GM12873 (cell line): ENCODE measurements at regions not wholly inside any gene's neighbourhood (a gene's known extent, or its start where the extent isn't known, plus 50 kb on each side); places are given as distances from the start of the nearest gene placed in this dataset.

Experiments
- TF ChIP-seq, protein P1 (sequence below): IDR thresholded peaks from 2 replicates; pipeline ENCODE4 v1.5.1; 2012; ENCODE audit warnings: low read depth, mild to moderate bottlenecking, moderate library complexity, low read length, control low read depth; ENCODE audit not compliant: insufficient read depth; ENCODE audit errors: missing control alignments

DNA sequence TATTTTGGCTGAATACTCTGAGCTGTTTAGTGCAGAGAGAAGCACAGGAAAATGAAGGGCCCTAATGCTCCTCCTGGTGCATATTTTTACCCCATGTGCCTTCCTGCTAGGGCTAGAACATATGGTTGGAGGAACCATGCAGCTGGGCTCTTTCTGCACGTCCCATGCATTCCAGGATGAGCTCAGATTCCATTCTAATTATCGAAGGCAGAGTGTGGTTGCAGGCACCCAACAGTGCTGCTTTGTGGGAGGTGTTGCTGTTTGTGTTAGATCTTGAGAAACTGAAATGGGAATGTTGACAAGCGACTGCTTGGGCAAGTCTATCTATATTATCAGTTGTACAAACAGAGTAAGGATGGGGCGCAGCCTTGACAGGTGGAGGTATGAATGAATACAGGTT is 419.5 kb downstream of the DHX35 start:
- TF ChIP-seq, protein P1, sequence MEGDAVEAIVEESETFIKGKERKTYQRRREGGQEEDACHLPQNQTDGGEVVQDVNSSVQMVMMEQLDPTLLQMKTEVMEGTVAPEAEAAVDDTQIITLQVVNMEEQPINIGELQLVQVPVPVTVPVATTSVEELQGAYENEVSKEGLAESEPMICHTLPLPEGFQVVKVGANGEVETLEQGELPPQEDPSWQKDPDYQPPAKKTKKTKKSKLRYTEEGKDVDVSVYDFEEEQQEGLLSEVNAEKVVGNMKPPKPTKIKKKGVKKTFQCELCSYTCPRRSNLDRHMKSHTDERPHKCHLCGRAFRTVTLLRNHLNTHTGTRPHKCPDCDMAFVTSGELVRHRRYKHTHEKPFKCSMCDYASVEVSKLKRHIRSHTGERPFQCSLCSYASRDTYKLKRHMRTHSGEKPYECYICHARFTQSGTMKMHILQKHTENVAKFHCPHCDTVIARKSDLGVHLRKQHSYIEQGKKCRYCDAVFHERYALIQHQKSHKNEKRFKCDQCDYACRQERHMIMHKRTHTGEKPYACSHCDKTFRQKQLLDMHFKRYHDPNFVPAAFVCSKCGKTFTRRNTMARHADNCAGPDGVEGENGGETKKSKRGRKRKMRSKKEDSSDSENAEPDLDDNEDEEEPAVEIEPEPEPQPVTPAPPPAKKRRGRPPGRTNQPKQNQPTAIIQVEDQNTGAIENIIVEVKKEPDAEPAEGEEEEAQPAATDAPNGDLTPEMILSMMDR, result no peak

- TF ChIP-seq, protein P1, result no peak
These were observed 416.6 kb downstream of the DHX35 start for GRCh38 chr20:39378776-39379175.

- TF ChIP-seq, protein P1, result no peak
These were observed 414.6 kb downstream of the DHX35 start for GRCh38 chr20:39376788-39377187.

DNA sequence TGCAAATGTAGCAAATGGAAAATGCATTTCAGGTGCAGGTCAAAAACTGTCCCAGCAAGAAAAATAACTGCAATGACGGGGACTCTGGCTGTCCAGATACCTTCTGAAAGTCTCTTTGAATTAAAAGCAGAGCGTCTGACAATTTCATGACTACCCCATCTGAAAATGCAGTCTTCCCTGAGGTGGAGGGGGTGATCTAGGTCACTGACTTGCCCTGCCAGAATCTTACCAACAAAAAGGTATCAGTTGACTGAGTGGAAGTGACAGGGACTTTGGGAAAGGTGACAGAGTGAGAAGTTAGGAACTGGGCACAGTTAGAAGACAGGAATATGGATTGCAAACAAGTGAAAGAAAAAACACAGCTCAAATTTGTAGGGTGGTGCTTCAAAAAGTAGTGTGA is 402.2 kb downstream of the DHX35 start:
- TF ChIP-seq, protein P1, result no peak

DNA sequence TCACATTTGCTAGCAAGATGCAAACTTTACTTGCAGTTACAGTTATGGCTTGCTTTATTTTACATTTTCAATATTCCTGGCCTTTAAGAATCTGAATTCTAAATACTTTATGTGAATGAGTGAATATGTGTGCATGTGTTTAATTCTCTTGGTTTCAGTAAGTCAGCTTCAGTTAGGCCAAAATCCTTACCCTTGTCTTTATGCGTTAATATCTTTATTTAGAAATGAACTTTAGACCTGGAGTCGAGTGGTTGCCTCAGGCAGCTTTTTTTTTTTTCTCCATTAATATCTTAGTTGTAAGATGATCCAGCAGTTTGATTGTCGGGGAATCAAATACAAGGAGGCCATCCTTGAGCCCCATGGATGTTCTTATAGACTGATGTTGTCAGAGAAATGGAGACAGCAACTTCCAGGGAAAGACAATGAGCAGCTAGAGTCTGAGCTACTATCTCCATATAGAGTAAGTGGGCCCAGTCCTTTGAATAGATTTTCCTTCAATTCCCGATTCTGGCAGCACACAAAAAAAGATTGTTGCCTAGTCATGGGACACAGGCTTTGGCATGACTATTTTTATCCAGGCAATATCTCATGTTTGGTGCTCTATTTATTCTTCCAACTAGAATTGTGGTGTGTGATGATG is 398.0 kb downstream of the DHX35 start:
- TF ChIP-seq, protein P1, result no peak

GRCh38 chr20:39358052-39358451 is 395.9 kb downstream of the DHX35 start:
- TF ChIP-seq, protein P1, result no peak

DNA sequence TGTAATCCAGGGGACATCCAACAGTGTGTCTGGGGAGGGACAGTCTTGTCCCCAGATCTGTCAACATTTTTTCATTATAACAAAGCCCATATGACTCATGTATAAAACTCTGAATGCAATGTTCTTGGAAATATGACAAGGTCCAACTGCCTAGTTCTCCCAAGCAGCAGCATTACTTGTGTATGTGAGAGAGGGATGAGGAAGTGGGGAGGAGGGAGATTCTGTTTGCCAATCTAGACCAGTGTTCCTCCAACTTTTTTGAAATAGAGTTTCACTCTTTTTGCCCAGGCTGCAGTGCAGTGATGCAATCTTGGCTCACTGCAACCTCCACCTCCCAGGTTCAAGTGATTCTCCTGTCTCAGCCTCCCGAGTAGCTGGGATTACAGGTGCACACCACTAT is 394.8 kb downstream of the DHX35 start:
- TF ChIP-seq, protein P1, result no peak
